ENCODE measurements at regions not wholly inside any gene's neighbourhood (a gene's known extent, or its start where the extent isn't known, plus 50 kb on each side); places are given as distances from the start of the nearest gene placed in this dataset.

GRCh38 chr5:173523388-173523787 lies 93.1 kb downstream of the BOD1 start:
- FAIRE-seq: no peak
- H3K4me3 ChIP-seq (ENCODE audit: low read depth, low read length): no peak overlapping the region
- no peaks in the 10 kb centered on the region for H3K36me3 ChIP-seq (ENCODE audit: control insufficient read depth, insufficient read depth, low read length)
- H3K27me3 ChIP-seq (ENCODE audit: control insufficient read depth, insufficient read depth, low read length): no peaks in the 10 kb centered on the region
- TF ChIP-seq, protein P1, sequence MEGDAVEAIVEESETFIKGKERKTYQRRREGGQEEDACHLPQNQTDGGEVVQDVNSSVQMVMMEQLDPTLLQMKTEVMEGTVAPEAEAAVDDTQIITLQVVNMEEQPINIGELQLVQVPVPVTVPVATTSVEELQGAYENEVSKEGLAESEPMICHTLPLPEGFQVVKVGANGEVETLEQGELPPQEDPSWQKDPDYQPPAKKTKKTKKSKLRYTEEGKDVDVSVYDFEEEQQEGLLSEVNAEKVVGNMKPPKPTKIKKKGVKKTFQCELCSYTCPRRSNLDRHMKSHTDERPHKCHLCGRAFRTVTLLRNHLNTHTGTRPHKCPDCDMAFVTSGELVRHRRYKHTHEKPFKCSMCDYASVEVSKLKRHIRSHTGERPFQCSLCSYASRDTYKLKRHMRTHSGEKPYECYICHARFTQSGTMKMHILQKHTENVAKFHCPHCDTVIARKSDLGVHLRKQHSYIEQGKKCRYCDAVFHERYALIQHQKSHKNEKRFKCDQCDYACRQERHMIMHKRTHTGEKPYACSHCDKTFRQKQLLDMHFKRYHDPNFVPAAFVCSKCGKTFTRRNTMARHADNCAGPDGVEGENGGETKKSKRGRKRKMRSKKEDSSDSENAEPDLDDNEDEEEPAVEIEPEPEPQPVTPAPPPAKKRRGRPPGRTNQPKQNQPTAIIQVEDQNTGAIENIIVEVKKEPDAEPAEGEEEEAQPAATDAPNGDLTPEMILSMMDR (IDR thresholded peaks at IDR 0.05; ENCODE audit: insufficient read depth, low read length, severe bottlenecking): no peak
- DNase-seq (ENCODE audit: low read depth): no peak

DNA sequence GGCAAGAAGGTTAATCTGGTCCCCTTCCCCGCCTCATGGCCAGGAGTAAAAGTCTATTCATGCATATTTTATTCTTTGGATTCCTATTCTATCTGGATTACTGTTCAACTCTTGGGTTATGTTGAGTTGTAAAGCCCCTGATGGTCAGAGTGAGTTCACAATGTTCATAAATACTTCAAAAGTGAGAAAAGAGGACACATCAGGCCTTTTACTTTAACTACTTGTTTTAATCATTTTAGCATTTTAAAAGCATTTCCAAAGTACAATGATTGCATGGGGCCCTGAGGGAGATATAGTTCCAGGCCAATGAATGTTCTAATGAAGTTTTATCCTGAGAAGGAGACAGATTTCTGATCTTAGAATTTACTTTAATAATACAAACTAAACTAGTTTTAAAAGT lies 93.9 kb downstream of the BOD1 start:
- no peak for FAIRE-seq
- no peaks in the 10 kb centered on the region for H3K27me3 ChIP-seq (ENCODE audit: control insufficient read depth, insufficient read depth, low read length)
- TF ChIP-seq, protein P1 (IDR thresholded peaks at IDR 0.05; ENCODE audit: insufficient read depth, low read length, severe bottlenecking): no peak
- no peaks in the 10 kb centered on the region for H3K36me3 ChIP-seq (ENCODE audit: control insufficient read depth, insufficient read depth, low read length)
- no peak overlapping the region for H3K4me3 ChIP-seq (ENCODE audit: low read depth, low read length)
- DNase-seq (ENCODE audit: low read depth): no peak

- H3K27me3 ChIP-seq (ENCODE audit: control insufficient read depth, insufficient read depth, low read length): no peaks in the 10 kb centered on the region
- TF ChIP-seq, protein P1 (IDR thresholded peaks at IDR 0.05; ENCODE audit: insufficient read depth, low read length, severe bottlenecking): no peak
- no peak for DNase-seq (ENCODE audit: low read depth)
- no peaks in the 10 kb centered on the region for H3K36me3 ChIP-seq (ENCODE audit: control insufficient read depth, insufficient read depth, low read length)
- H3K4me3 ChIP-seq (ENCODE audit: low read depth, low read length): no peak overlapping the region
- no peak for FAIRE-seq
Observed at GRCh38 chr5:173518856-173519255, 97.6 kb downstream of the BOD1 start.

GRCh38 chr5:173517648-173518047 lies 98.8 kb downstream of the BOD1 start:
- DNase-seq (ENCODE audit: low read depth) (no peak), FAIRE-seq (no peak)
- no peak overlapping the region for H3K4me3 ChIP-seq (ENCODE audit: low read depth, low read length)
- H3K27me3 ChIP-seq (ENCODE audit: control insufficient read depth, insufficient read depth, low read length): no peaks in the 10 kb centered on the region
- TF ChIP-seq, protein P1 (IDR thresholded peaks at IDR 0.05; ENCODE audit: insufficient read depth, low read length, severe bottlenecking): no peak
- no peaks in the 10 kb centered on the region for H3K36me3 ChIP-seq (ENCODE audit: control insufficient read depth, insufficient read depth, low read length)

GRCh38 chr5:173515526-173515925 lies 100.9 kb downstream of the BOD1 start:
- FAIRE-seq (no peak), DNase-seq (ENCODE audit: low read depth) (peak; percentile 20)
- H3K4me3 ChIP-seq (ENCODE audit: low read depth, low read length): no peak overlapping the region
- TF ChIP-seq, protein P1 (IDR thresholded peaks at IDR 0.05; ENCODE audit: insufficient read depth, low read length, severe bottlenecking): no peak
- no peaks in the 10 kb centered on the region for H3K36me3 ChIP-seq (ENCODE audit: control insufficient read depth, insufficient read depth, low read length)
- no peaks in the 10 kb centered on the region for H3K27me3 ChIP-seq (ENCODE audit: control insufficient read depth, insufficient read depth, low read length)

DNA sequence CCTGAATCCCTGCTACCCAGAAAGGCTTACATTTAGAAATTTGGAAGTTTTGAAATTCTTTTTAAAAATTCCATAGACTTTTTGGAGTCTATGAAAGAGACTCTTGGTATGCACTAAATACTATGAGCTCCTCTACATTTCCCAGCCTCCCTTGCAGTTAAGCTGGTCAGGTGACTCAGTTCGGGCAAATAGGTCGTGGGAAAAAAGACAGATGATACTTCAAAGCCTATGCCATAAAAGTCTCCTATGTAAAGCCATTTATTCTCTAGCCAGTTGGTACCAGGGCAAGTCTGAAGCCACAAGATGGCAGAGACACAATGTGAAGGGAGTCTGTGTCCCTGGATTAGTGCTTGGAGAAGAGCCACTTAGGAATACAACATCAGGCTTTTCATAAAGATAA lies 101.8 kb downstream of the BOD1 start:
- TF ChIP-seq, protein P1 (IDR thresholded peaks at IDR 0.05; ENCODE audit: insufficient read depth, low read length, severe bottlenecking): no peak
- H3K36me3 ChIP-seq (ENCODE audit: control insufficient read depth, insufficient read depth, low read length): no peaks in the 10 kb centered on the region
- FAIRE-seq (no peak), DNase-seq (ENCODE audit: low read depth) (no peak)
- no peaks in the 10 kb centered on the region for H3K27me3 ChIP-seq (ENCODE audit: control insufficient read depth, insufficient read depth, low read length)
- no peak overlapping the region for H3K4me3 ChIP-seq (ENCODE audit: low read depth, low read length)
